Chondrocyte (in vitro differentiated cells): ENCODE measurements at regions not wholly inside any gene's neighbourhood (a gene's known extent, or its start where the extent isn't known, plus 50 kb on each side); places are given as distances from the start of the nearest gene placed in this dataset.
"Not testable (repeated sequence)": the region's sequence is repeated elsewhere in the genome, so short reads cannot be mapped to it uniquely, and the experiment has no call there.

Source experiments
- DNase-seq: peaks from one replicate; pipeline ENCODE4 v3.0.0; 2021; ENCODE audit warnings: mixed read lengths, low spot score
- H3K27ac Mint-ChIP-seq: one replicate; pipeline ENCODE4 v1.8.0; 2021; ENCODE audit warnings: mild to moderate bottlenecking, moderate library complexity, mixed read lengths; ENCODE audit not compliant: unreplicated experiment
- H3K27me3 Mint-ChIP-seq: 2 replicates; pipeline ENCODE4 v1.8.0; 2021; ENCODE audit warnings: low read depth, mixed read lengths
- H3K36me3 Mint-ChIP-seq: 2 replicates; pipeline ENCODE4 v1.8.0; 2021; ENCODE audit warnings: low read depth, mixed read lengths
- H3K4me1 Mint-ChIP-seq: 2 replicates; pipeline ENCODE4 v1.8.0; 2021; ENCODE audit warnings: low read depth, mild to moderate bottlenecking, mixed read lengths
- H3K4me3 Mint-ChIP-seq: one replicate; pipeline ENCODE4 v1.8.0; 2021; ENCODE audit warnings: mild to moderate bottlenecking, moderate library complexity, mixed read lengths; ENCODE audit not compliant: unreplicated experiment
- H3K9me3 Mint-ChIP-seq: 2 replicates; pipeline ENCODE4 v1.8.0; 2021; ENCODE audit warnings: low read depth, mixed read lengths
- CTCF ChIP-seq: fragments of 200-600 bp; sonication (generic); IDR thresholded peaks from 2 replicates; pipeline ENCODE4 v1.5.0; 2021; ENCODE audit warnings: antibody characterized with exemption, mild to moderate bottlenecking, moderate library complexity

GRCh38 chr9:39588500-39589137 is 233.2 kb downstream of the SPATA31A1 start:
- no peak for DNase-seq

GRCh38 chr9:39604089-39604488 is 248.6 kb downstream of the SPATA31A1 start:
- H3K4me3 Mint-ChIP-seq, H3K36me3 Mint-ChIP-seq, H3K27ac Mint-ChIP-seq, H3K9me3 Mint-ChIP-seq, H3K4me1 Mint-ChIP-seq, DNase-seq, H3K27me3 Mint-ChIP-seq: not testable (repeated sequence)

More at GRCh38 chr9:39588500-39589137, 233.2 kb downstream of the SPATA31A1 start:
- Mint-ChIP-seq H3K9me3 (no peaks in the 10 kb centered on the region), H3K36me3 (no peaks in the 10 kb centered on the region), H3K27ac (no peak overlapping the region), H3K4me1 (peaks cover 13% of the 10 kb centered on the region), H3K27me3 (no peaks in the 10 kb centered on the region), H3K4me3 (no peak overlapping the region)
- TF ChIP-seq CTCF, result no peak

GRCh38 chr9:39611449-39612231 is 256.2 kb downstream of the SPATA31A1 start:
- not testable (repeated sequence) for H3K27me3 Mint-ChIP-seq, H3K27ac Mint-ChIP-seq, DNase-seq, H3K9me3 Mint-ChIP-seq, H3K4me3 Mint-ChIP-seq, H3K4me1 Mint-ChIP-seq, H3K36me3 Mint-ChIP-seq

GRCh38 chr9:39616480-39616879 is 261.0 kb downstream of the SPATA31A1 start:
- not testable (repeated sequence) for DNase-seq, H3K9me3 Mint-ChIP-seq, H3K4me1 Mint-ChIP-seq, H3K27ac Mint-ChIP-seq, H3K36me3 Mint-ChIP-seq, H3K4me3 Mint-ChIP-seq, H3K27me3 Mint-ChIP-seq

GRCh38 chr9:39624048-39624447 is 268.6 kb downstream of the SPATA31A1 start:
- H3K4me3 Mint-ChIP-seq, H3K27me3 Mint-ChIP-seq, DNase-seq, H3K36me3 Mint-ChIP-seq, H3K27ac Mint-ChIP-seq, H3K9me3 Mint-ChIP-seq, H3K4me1 Mint-ChIP-seq: not testable (repeated sequence)

GRCh38 chr9:39632071-39632470 is 276.6 kb downstream of the SPATA31A1 start:
- not testable (repeated sequence) for H3K9me3 Mint-ChIP-seq, H3K27ac Mint-ChIP-seq, H3K4me1 Mint-ChIP-seq

GRCh38 chr9:39649029-39649428 is 293.6 kb downstream of the SPATA31A1 start:
- not testable (repeated sequence) for H3K27me3 Mint-ChIP-seq, H3K36me3 Mint-ChIP-seq, H3K4me1 Mint-ChIP-seq, DNase-seq, H3K27ac Mint-ChIP-seq, H3K9me3 Mint-ChIP-seq, H3K4me3 Mint-ChIP-seq

More at GRCh38 chr9:39632071-39632470, 276.6 kb downstream of the SPATA31A1 start:
- not testable (repeated sequence) for DNase-seq, H3K4me3 Mint-ChIP-seq, H3K36me3 Mint-ChIP-seq, H3K27me3 Mint-ChIP-seq

- H3K4me3 Mint-ChIP-seq, DNase-seq, H3K9me3 Mint-ChIP-seq, H3K27ac Mint-ChIP-seq, H3K4me1 Mint-ChIP-seq, H3K36me3 Mint-ChIP-seq, H3K27me3 Mint-ChIP-seq: not testable (repeated sequence)
Measured at GRCh38 chr9:39656960-39657603, 301.6 kb downstream of the SPATA31A1 start.

- H3K9me3 Mint-ChIP-seq, DNase-seq, H3K27me3 Mint-ChIP-seq, H3K27ac Mint-ChIP-seq, H3K36me3 Mint-ChIP-seq, H3K4me3 Mint-ChIP-seq, H3K4me1 Mint-ChIP-seq: not testable (repeated sequence)
Measured at GRCh38 chr9:39663020-39663419, 307.6 kb downstream of the SPATA31A1 start.

GRCh38 chr9:39663713-39664112 is 308.2 kb downstream of the SPATA31A1 start:
- H3K27me3 Mint-ChIP-seq, H3K4me3 Mint-ChIP-seq, H3K36me3 Mint-ChIP-seq, H3K27ac Mint-ChIP-seq, DNase-seq, H3K4me1 Mint-ChIP-seq, H3K9me3 Mint-ChIP-seq: not testable (repeated sequence)

GRCh38 chr9:39665020-39665419 is 309.6 kb downstream of the SPATA31A1 start:
- H3K9me3 Mint-ChIP-seq, H3K4me3 Mint-ChIP-seq, H3K36me3 Mint-ChIP-seq: not testable (repeated sequence)

More at GRCh38 chr9:39665020-39665419, 309.6 kb downstream of the SPATA31A1 start:
- H3K27ac Mint-ChIP-seq, DNase-seq, H3K27me3 Mint-ChIP-seq, H3K4me1 Mint-ChIP-seq: not testable (repeated sequence)
